Spleen (tissue), 11 donors: ENCODE measurements at regions not wholly inside any gene's neighbourhood (a gene's known extent, or its start where the extent isn't known, plus 50 kb on each side); places are given as distances from the start of the nearest gene placed in this dataset.

Experiments used
- DNase-seq: peaks from one replicate; pipeline ENCODE4 v3.0.0-alpha.2; 2020
- H3K27ac ChIP-seq, 8 donors: fragments of 200-600 bp; sonication (generic) in 7 of 8; 1 replicate in 4 of 8; 2 replicates in 4 of 8; pipeline versions ENCODE4 v1.5.0 to v1.8.0; 2016 to 2021; ENCODE audit warnings: inconsistent platforms in 4 of 8, mild to moderate bottlenecking in 4 of 8, moderate library complexity in 1 of 8
- H3K27me3 ChIP-seq, 7 donors: fragments of 200-600 bp; sonication (generic) in 6 of 7; replicated peaks in 1 of 7; 1 replicate in 4 of 7; 2 replicates in 3 of 7; pipeline versions ENCODE4 v1.5.0 to v1.8.0; 2016 to 2021; ENCODE audit warnings: inconsistent platforms in 3 of 7, mild to moderate bottlenecking in 1 of 7
- H3K36me3 ChIP-seq, 6 donors: fragments of 200-600 bp; sonication (generic) in 5 of 6; 1 replicate in 4 of 6; 2 replicates in 2 of 6; pipeline versions ENCODE4 v1.5.0 to v1.8.0; 2016 to 2021; ENCODE audit warnings: inconsistent platforms in 2 of 6
- H3K4me1 ChIP-seq, 6 donors: fragments of 200-600 bp; sonication (generic) in 5 of 6; 1 replicate in 3 of 6; 2 replicates in 3 of 6; pipeline versions ENCODE4 v1.5.0 to v1.8.0; 2016 to 2021; ENCODE audit warnings: inconsistent platforms in 3 of 6
- H3K4me3 ChIP-seq, 8 donors: fragments of 200-600 bp; sonication (generic) in 7 of 8; 1 replicate in 4 of 8; 2 replicates in 4 of 8; pipeline versions ENCODE4 v1.5.0 to v1.8.0; 2016 to 2021; ENCODE audit warnings: inconsistent platforms in 4 of 8, mild to moderate bottlenecking in 4 of 8, moderate library complexity in 2 of 8
- H3K9me3 ChIP-seq, 8 donors: fragments of 200-600 bp; sonication (generic) in 7 of 8; 1 replicate in 4 of 8; 2 replicates in 4 of 8; pipeline versions ENCODE4 v1.5.0 to v1.8.0; 2016 to 2021; ENCODE audit warnings: inconsistent platforms in 4 of 8
- CTCF ChIP-seq, 11 experiments: fragments of 200-600 bp in 7 of 11; fragments of 450-650 bp in 4 of 11; sonication (generic) in 4 of 11; IDR thresholded peaks in 8 of 11; conservative IDR thresholded peaks in 3 of 11; 1 replicate in 7 of 11; 2 replicates in 4 of 11; pipeline versions ENCODE4 v1.4.0 to v1.8.0; 2016 to 2021; ENCODE audit warnings: antibody characterized with exemption in 11 of 11, inconsistent platforms in 4 of 11, mild to moderate bottlenecking in 1 of 11
- POLR2A ChIP-seq, 3 donors: fragments of 450-650 bp; IDR thresholded peaks; one replicate each; pipeline ENCODE4 v1.5.1; 2017; ENCODE audit warnings: antibody characterized with exemption in 3 of 3, mild to moderate bottlenecking in 1 of 3
- POLR2AphosphoS5 ChIP-seq, 3 donors: sonication (generic); formaldehyde crosslinking; IDR thresholded peaks; one replicate each; pipeline ENCODE4 v1.5.1; 2017; ENCODE audit warnings: antibody characterized with exemption in 3 of 3
- WGBS, 5 donors: extraction: QIAGEN DNeasy Blood & Tissue Kit in 3 of 5; methylation state at CpG; one replicate each; pipeline versions ENCODE4 v1.1.5 to v1.1.7; 2013 to 2018; 5-methylcytosine and 5-hydroxymethylcytosine counted together
- intact Hi-C: fragments of 100-400 bp; cut with DNase I; formaldehyde crosslinking; loops from one replicate; pipeline ENCODE4 v1.15.0; 2023; ENCODE audit warnings: low total_unique reads
- donor health status: healthy with polysubstance abuse.
- donor health status: DM: no; HTN: no; CAD: no; lungs with moderate emphysema.
- donor health status: DM: no; HTN: no; CAD: no.
- donor health status: Bipolar disorder and iron deficiency.
- donor health status: healthy.
- donor health status: DM: no; HTN: no; CAD: no.
- donor health status: DM: yes; HTN: yes; CAD: no.

GRCh38 chr2:67095121-67095520 lies 302.0 kb upstream of the ETAA1 start:
- Histone ChIP-seq H3K27me3 (no peaks in the 10 kb centered on the region), H3K4me1 (no peaks in the 10 kb centered on the region), H3K27ac (no peak overlapping the region), H3K36me3 (no peaks in the 10 kb centered on the region), H3K4me3 (no peak overlapping the region), H3K9me3 (no peaks in the 10 kb centered on the region)
- TF ChIP-seq CTCF (IDR thresholded peaks at IDR 0.05 in 8 of 11, conservative IDR thresholded peaks at IDR 0.05 in 3 of 11) (no peak), POLR2A (IDR thresholded peaks at IDR 0.05) (no peak), POLR2AphosphoS5 (IDR thresholded peaks at IDR 0.05) (no peak)
- 71 to 88% (median 82%) methylated on average over 7 of the region's 7 CpGs for WGBS, 5 donors
- no peak for DNase-seq
- intact Hi-C loops: no loop called here

GRCh38 chr2:67096886-67097285 lies 300.2 kb upstream of the ETAA1 start:
- Histone ChIP-seq H3K9me3 (no peaks in the 10 kb centered on the region), H3K36me3 (no peaks in the 10 kb centered on the region), H3K27me3 (no peaks in the 10 kb centered on the region), H3K27ac (no peak overlapping the region), H3K4me1 (no peaks in the 10 kb centered on the region), H3K4me3 (no peak overlapping the region)
- intact Hi-C loops: no loop called here
- TF ChIP-seq POLR2A (IDR thresholded peaks at IDR 0.05) (no peak), CTCF (IDR thresholded peaks at IDR 0.05 in 8 of 11, conservative IDR thresholded peaks at IDR 0.05 in 3 of 11) (no peak), POLR2AphosphoS5 (IDR thresholded peaks at IDR 0.05) (no peak)
- DNase-seq: no peak

GRCh38 chr2:67103157-67103556 lies 294.0 kb upstream of the ETAA1 start:
- no peaks in the 10 kb centered on the region for H3K36me3 ChIP-seq
- intact Hi-C loops: no loop called here
- H3K9me3 ChIP-seq: peaks cover 0 to 39% (median 31%) of the 10 kb centered on the region in 8 donors
- H3K27me3 ChIP-seq: no peaks in the 10 kb centered on the region
- H3K4me3 ChIP-seq: no peak overlapping the region
- H3K4me1 ChIP-seq: no peaks in the 10 kb centered on the region
- no peak overlapping the region for H3K27ac ChIP-seq
- no peak for TF ChIP-seq POLR2A (IDR thresholded peaks at IDR 0.05)
- no peak for TF ChIP-seq CTCF (IDR thresholded peaks at IDR 0.05 in 8 of 11, conservative IDR thresholded peaks at IDR 0.05 in 3 of 11)
- TF ChIP-seq POLR2AphosphoS5 (IDR thresholded peaks at IDR 0.05): no peak
- DNase-seq: no peak

- no peak overlapping the region for H3K27ac ChIP-seq
- 32 to 70% (median 54%) methylated on average over 2 of the region's 2 CpGs for WGBS, 5 donors
- no peaks in the 10 kb centered on the region for H3K27me3 ChIP-seq
- no peaks in the 10 kb centered on the region for H3K4me1 ChIP-seq
- no peak for DNase-seq
- H3K9me3 ChIP-seq: peaks cover 0 to 30% (median 21%) of the 10 kb centered on the region in 8 donors
- intact Hi-C loops: no loop called here
- no peak for TF ChIP-seq POLR2A (IDR thresholded peaks at IDR 0.05)
- TF ChIP-seq CTCF (IDR thresholded peaks at IDR 0.05 in 8 of 11, conservative IDR thresholded peaks at IDR 0.05 in 3 of 11): no peak
- no peak for TF ChIP-seq POLR2AphosphoS5 (IDR thresholded peaks at IDR 0.05)
- H3K4me3 ChIP-seq: no peak overlapping the region
- H3K36me3 ChIP-seq: no peaks in the 10 kb centered on the region
Observed at GRCh38 chr2:67108231-67108630, 288.9 kb upstream of the ETAA1 start.
